Bronchial epithelial cell (primary cell): ENCODE measurements at regions not wholly inside any gene's neighbourhood (a gene's known extent, or its start where the extent isn't known, plus 50 kb on each side); places are given as distances from the start of the nearest gene placed in this dataset.
"Not testable (repeated sequence)": the region's sequence is repeated elsewhere in the genome, so short reads cannot be mapped to it uniquely, and the experiment has no call there.

ENCODE experiments used
- DNase-seq: peaks from one replicate; pipeline ENCODE4 v3.0.0-alpha.2; 2010; ENCODE audit warnings: low read depth
- FAIRE-seq: peaks from 2 replicates; lab custom pipeline; 2011; peaks lifted over from hg19 to GRCh38; lab: Jason Lieb, UNC
- H3K27me3 ChIP-seq: 2 replicates; pipeline ENCODE4 v1.5.1; 2011; ENCODE audit warnings: low read length; ENCODE audit not compliant: control insufficient read depth, insufficient read depth
- H3K36me3 ChIP-seq: 2 replicates; pipeline ENCODE4 v1.5.1; 2011; ENCODE audit warnings: low read length; ENCODE audit not compliant: control insufficient read depth, insufficient read depth
- H3K4me3 ChIP-seq: 2 replicates; pipeline ENCODE4 v1.5.1; 2011; ENCODE audit warnings: mild to moderate bottlenecking, low read depth, low read length, control low read depth
- TF ChIP-seq, protein P1 (sequence below): IDR thresholded peaks from 2 replicates; pipeline ENCODE4 v1.5.1; 2011; ENCODE audit warnings: mild to moderate bottlenecking, moderate library complexity, low read length, control low read depth, inconsistent platforms; ENCODE audit not compliant: insufficient read depth, severe bottlenecking

DNA sequence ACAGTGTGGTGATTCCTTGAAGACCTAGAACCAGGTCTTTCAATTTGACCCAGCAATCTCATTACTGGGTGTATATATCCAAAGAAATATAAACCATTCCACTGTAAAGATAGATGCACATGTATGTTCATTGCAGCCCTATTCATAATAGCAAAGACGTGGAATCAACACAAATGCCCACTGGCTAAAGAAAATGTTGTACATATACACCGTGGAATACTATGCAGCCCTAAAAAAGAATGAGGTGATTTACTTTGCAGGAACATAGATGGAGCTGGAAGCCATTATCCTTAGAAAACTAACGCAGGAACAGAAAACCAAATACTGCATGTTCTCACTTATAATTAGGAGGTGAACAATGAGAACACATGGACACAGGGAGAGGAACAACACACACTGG, 278.0 kb upstream of the KCND2 start:
- FAIRE-seq (no peak), DNase-seq (no peak)
- no peak overlapping the region for H3K4me3 ChIP-seq
- no peaks in the 10 kb centered on the region for H3K36me3 ChIP-seq
- TF ChIP-seq, protein P1, sequence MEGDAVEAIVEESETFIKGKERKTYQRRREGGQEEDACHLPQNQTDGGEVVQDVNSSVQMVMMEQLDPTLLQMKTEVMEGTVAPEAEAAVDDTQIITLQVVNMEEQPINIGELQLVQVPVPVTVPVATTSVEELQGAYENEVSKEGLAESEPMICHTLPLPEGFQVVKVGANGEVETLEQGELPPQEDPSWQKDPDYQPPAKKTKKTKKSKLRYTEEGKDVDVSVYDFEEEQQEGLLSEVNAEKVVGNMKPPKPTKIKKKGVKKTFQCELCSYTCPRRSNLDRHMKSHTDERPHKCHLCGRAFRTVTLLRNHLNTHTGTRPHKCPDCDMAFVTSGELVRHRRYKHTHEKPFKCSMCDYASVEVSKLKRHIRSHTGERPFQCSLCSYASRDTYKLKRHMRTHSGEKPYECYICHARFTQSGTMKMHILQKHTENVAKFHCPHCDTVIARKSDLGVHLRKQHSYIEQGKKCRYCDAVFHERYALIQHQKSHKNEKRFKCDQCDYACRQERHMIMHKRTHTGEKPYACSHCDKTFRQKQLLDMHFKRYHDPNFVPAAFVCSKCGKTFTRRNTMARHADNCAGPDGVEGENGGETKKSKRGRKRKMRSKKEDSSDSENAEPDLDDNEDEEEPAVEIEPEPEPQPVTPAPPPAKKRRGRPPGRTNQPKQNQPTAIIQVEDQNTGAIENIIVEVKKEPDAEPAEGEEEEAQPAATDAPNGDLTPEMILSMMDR: no peak
- H3K27me3 ChIP-seq: no peaks in the 10 kb centered on the region

DNA sequence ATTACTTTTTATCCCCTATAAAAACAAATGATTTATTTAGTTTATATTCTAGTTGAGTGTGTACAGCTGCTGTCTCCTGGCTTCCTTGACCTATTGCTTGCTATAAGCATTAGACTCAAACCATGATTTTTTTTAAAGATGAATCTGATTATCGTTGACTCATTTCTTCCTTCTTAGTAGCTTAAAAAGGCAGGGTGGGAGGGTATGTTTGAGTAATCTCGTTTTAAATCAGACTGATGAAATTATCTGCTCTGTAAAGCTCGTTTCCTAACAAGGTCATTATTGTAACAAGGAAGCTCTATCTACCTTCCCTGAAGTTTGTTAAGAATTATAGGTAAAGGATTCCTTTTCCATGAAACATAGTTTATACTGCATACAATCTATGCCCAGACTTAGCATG, 276.3 kb upstream of the KCND2 start:
- Histone ChIP-seq H3K4me3 (no peak overlapping the region), H3K27me3 (no peaks in the 10 kb centered on the region), H3K36me3 (no peaks in the 10 kb centered on the region)
- no peak for FAIRE-seq
- peak; percentile 14 for DNase-seq
- TF ChIP-seq, protein P1: no peak

DNA sequence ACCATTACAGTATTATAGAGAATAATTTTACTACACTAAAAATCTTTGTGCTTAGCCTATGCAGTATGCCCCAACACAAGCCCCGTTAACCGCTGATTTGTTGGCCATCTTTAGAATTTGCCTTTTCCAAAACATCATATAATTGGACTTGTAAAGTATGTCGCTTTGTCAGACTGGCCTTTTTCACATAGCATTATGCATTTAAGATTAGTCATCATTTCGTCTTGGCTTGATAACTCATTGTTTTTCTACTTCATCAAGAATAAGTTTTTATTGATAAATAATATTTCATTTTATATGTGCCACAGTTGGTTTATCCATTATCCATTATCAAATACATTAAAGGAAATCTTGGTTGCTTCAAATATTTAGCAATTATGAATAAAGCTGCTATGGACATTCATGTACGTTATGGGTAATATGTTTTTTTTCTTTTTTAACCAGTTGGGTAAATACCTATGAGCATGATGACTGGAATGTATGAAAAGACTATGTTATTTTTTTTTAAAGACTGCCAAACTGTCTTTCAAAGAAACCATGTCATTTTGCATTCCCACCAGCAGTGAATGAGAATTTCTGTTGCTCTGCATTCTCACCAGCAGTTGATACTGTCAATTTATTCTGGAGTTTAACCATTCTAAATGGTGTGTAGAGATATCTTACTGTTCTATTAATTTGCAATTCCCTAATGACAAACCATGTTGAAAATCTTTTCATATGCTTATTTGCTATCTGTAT, 273.1 kb upstream of the KCND2 start:
- TF ChIP-seq, protein P1: no peak
- H3K4me3 ChIP-seq: no peak overlapping the region
- DNase-seq: peak; percentile 17
- no peaks in the 10 kb centered on the region for H3K27me3 ChIP-seq
- no peaks in the 10 kb centered on the region for H3K36me3 ChIP-seq
- FAIRE-seq: no peak

GRCh38 chr7:120005720-120006119, 267.3 kb upstream of the KCND2 start:
- TF ChIP-seq, protein P1: no peak
- Histone ChIP-seq H3K4me3 (no peak overlapping the region), H3K36me3 (no peaks in the 10 kb centered on the region), H3K27me3 (no peaks in the 10 kb centered on the region)
- FAIRE-seq (no peak), DNase-seq (no peak)

- DNase-seq, H3K4me3 ChIP-seq, H3K36me3 ChIP-seq, H3K27me3 ChIP-seq, FAIRE-seq: not testable (repeated sequence)
Observed at GRCh38 chr7:120014301-120014700, 258.7 kb upstream of the KCND2 start.

GRCh38 chr7:120014925-120015465, 258.0 kb upstream of the KCND2 start:
- TF ChIP-seq, protein P1: no peak
- Histone ChIP-seq H3K27me3 (no peaks in the 10 kb centered on the region), H3K4me3 (no peak overlapping the region), H3K36me3 (no peaks in the 10 kb centered on the region)
- FAIRE-seq: no peak
- DNase-seq: no peak
